Ectodermal cell (in vitro differentiated cells): ENCODE measurements at regions not wholly inside any gene's neighbourhood (a gene's known extent, or its start where the extent isn't known, plus 50 kb on each side); places are given as distances from the start of the nearest gene placed in this dataset.

Experiments
- H3K27ac ChIP-seq: 2 replicates; pipeline ENCODE4 v1.7.0; 2013; ENCODE audit warnings: mild to moderate bottlenecking, low read depth, low read length; ENCODE audit not compliant: insufficient read depth, poor library complexity, severe bottlenecking
- H3K27me3 ChIP-seq: 2 replicates; pipeline ENCODE4 v1.7.0; 2013; ENCODE audit warnings: mild to moderate bottlenecking, low read length; ENCODE audit not compliant: insufficient read depth, control insufficient read depth, poor library complexity, severe bottlenecking
- H3K36me3 ChIP-seq: one replicate; pipeline ENCODE4 v1.7.0; 2013; ENCODE audit warnings: low read length; ENCODE audit not compliant: control insufficient read depth, insufficient read depth
- H3K4me1 ChIP-seq: one replicate; pipeline ENCODE4 v1.7.0; 2013; ENCODE audit warnings: low read length; ENCODE audit not compliant: control insufficient read depth, insufficient read depth
- H3K4me3 ChIP-seq: 2 replicates; pipeline ENCODE4 v1.7.0; 2013; ENCODE audit warnings: low read depth, low read length, control low read depth; ENCODE audit not compliant: insufficient read depth
- H3K9me3 ChIP-seq: 2 replicates; pipeline ENCODE4 v1.7.0; 2013; ENCODE audit warnings: mild to moderate bottlenecking, low read length, moderate library complexity; ENCODE audit not compliant: control insufficient read depth
- WGBS, 2 experiments: methylation state at CpG; one replicate each; pipeline ENCODE4 v1.1.7; 2013; ENCODE audit warnings: missing lambda C conversion rate in 2 of 2; 5-methylcytosine and 5-hydroxymethylcytosine counted together

DNA sequence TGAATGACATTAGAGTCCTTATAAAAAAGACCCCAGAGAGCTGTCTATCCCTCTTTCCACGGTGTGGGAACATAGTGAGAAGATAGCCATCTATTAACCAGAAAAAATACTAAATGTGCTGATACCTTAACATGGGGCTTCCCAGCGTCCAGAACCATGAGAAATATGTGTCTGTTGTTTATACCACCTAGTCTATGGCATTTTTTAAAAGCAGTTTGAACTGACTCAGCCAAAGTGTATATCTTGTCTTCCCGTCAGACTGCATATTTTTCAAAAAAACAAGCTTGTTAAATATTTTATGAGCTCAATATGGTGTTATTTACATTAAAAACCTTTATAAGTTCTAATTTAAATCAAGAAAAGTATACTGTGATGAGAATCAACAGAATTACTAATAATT lies 255.3 kb downstream of the HGF start:
- Histone ChIP-seq H3K27me3 (no peaks in the 10 kb centered on the region), H3K9me3 (no peaks in the 10 kb centered on the region), H3K4me3 (no peak overlapping the region), H3K4me1 (no peaks in the 10 kb centered on the region), H3K27ac (no peak overlapping the region), H3K36me3 (no peaks in the 10 kb centered on the region)
- 89 to 100% methylated on average over 1 to 3 of the region's 3 CpGs for WGBS, 2 experiments

DNA sequence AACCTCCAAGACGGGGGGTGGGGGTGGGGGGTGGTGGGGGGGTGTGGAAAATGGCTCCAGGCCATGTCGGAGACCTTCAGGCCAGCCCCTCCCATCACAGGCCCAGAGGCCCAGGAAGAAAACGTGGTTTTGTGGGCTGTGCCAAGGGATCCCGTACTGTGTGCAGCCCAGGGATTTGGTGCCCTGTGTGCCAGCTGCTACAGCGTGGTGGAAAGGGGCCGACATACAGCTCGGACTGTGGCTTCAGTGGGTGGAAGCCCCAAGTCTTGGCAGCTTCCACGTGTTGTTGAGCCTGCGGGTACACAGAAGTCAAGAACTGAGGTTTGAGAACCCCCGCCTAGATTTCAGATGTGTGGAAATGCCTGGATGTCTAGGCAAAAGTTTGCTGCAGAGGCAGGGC lies 259.7 kb downstream of the HGF start:
- WGBS, 2 experiments, result 93 to 96% methylated on average over 9 of the region's 10 CpGs
- Histone ChIP-seq H3K4me1 (no peaks in the 10 kb centered on the region), H3K27ac (no peak overlapping the region), H3K27me3 (no peaks in the 10 kb centered on the region), H3K36me3 (no peaks in the 10 kb centered on the region), H3K9me3 (no peaks in the 10 kb centered on the region), H3K4me3 (no peak overlapping the region)

DNA sequence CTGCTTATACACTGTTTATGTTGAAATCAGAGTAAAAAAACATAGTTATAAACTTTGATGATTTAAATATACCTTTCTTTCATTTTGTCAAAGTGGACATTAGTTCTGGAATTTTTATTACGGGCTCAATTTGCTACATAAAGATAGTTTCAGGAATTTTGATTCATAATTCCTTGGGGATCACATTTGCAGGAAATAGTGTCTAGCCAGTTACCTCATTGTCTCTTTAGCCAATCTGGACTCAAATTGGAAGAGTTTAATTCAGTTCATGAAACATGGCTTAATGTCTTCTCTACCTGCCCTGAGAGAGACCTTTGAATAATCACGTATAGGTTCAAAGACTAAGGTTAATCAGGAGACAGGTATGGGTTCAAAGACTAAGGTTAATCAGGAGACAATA lies 262.6 kb downstream of the HGF start:
- WGBS, 2 experiments, result 96 to 100% methylated on average over 2 of the region's 2 CpGs
- Histone ChIP-seq H3K4me3 (no peak overlapping the region), H3K27me3 (no peaks in the 10 kb centered on the region), H3K36me3 (no peaks in the 10 kb centered on the region), H3K4me1 (no peaks in the 10 kb centered on the region), H3K27ac (no peak overlapping the region), H3K9me3 (no peaks in the 10 kb centered on the region)

DNA sequence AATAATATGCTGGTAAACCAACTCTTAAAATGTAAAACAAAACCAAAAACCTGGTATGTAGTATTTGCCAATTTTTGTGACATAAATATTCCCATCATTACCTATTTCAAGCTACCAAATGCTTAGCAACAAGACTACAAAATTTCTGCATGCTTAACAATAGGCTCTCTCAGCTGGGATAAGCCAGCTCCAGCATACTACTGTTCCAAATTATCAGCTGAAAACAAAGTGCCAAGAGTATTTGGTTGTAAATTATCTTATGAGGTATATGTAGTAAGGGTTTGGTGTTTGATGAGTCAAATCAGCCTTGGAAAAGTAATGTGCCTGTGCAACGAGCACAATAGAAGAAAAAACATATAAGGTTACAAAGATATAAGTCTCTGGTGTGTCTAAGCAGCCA lies 263.2 kb downstream of the HGF start:
- 100% methylated on average over 1 of the region's 1 CpG; no CpG with 5 or more reads in 1 of the 2 experiments for WGBS, 2 experiments
- no peaks in the 10 kb centered on the region for H3K27me3 ChIP-seq
- H3K27ac ChIP-seq, result no peak overlapping the region
- no peaks in the 10 kb centered on the region for H3K4me1 ChIP-seq
- no peak overlapping the region for H3K4me3 ChIP-seq
- H3K9me3 ChIP-seq, result no peaks in the 10 kb centered on the region
- no peaks in the 10 kb centered on the region for H3K36me3 ChIP-seq

DNA sequence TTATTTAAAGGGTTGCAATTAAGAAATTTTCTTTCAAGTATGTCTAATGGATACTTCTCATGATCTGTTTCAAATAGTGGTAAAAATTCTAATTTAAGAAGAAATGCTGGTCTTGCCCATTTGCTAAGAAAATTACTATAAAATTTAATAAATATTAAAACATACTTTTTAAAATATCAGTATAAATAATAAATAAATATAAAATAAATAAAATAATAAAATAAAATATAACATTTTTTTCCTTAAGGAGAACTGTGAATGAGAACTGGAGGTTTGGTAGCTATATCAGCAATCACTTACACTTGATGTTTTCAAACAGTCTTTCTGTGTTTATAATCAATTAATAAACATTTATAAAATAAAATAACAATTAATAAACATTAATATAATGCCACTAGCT lies 266.1 kb downstream of the HGF start:
- Histone ChIP-seq H3K27me3 (no peaks in the 10 kb centered on the region), H3K4me3 (no peak overlapping the region), H3K27ac (no peak overlapping the region), H3K36me3 (no peaks in the 10 kb centered on the region), H3K4me1 (no peaks in the 10 kb centered on the region), H3K9me3 (no peaks in the 10 kb centered on the region)

DNA sequence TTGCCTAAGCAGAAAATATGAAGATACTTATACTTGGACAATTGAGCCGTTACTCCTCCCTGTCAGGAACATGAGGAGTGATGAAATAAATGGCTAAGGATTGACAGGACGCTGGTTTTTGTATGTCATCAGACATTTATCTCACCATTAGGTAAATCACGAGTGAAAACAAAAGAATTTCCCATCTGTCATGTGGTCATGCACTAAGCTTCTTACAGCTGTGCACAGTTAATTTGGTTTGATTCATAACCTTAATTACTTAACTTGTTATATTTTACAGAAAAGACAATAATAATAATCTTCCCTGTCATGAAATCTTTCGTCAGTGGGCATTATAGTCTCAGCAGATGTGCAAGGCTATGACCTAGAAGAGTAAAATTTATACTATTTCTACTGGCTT lies 266.5 kb downstream of the HGF start:
- Histone ChIP-seq H3K4me1 (no peaks in the 10 kb centered on the region), H3K36me3 (no peaks in the 10 kb centered on the region), H3K27me3 (no peaks in the 10 kb centered on the region), H3K9me3 (no peaks in the 10 kb centered on the region), H3K27ac (no peak overlapping the region), H3K4me3 (no peak overlapping the region)
- 97% methylated on average over 3 to 4 of the region's 4 CpGs for WGBS, 2 experiments

DNA sequence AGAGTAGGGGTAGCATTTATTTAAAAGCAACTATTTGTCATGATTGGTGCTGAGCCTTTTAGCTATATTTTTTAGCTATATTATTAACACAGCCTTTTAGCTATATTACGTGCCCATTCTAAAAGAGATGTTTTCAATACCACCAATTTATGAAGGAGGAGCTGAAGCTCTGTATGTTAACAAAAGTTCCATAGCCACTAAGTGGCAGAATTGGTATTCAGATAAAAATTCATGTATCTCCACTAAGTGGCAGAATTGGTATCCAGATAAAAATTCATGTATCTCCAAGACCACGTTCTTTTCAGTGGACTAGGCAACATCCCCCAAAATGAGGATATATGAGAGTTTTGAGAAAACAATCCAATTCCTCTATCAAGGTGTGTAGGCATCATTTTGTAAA lies 268.6 kb downstream of the HGF start:
- H3K4me1 ChIP-seq, result no peaks in the 10 kb centered on the region
- 75% methylated on average over 2 of the region's 2 CpGs; no CpG with 5 or more reads in 1 of the 2 experiments for WGBS, 2 experiments
- no peak overlapping the region for H3K4me3 ChIP-seq
- no peaks in the 10 kb centered on the region for H3K36me3 ChIP-seq
- H3K9me3 ChIP-seq, result no peaks in the 10 kb centered on the region
- H3K27ac ChIP-seq, result no peak overlapping the region
- H3K27me3 ChIP-seq, result no peaks in the 10 kb centered on the region

DNA sequence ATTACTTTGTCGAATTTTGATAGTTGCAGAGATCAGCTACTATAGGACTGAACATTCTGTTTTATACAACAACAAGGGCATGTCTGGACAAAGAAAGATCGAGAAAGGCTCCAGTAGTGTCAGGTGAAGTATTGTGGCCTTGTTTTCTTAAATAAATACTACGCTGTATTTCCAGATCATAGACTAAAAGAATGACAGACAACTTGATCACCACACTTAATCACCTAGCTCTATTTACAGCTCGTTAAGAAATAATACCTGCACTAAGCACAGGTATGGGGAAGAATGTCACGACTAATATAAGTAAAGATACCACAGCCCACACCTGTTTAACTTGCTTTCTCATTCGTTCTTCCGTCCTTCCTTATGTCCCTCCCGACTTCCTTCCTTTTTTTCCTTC lies 269.2 kb downstream of the HGF start:
- H3K36me3 ChIP-seq, result no peaks in the 10 kb centered on the region
- H3K4me3 ChIP-seq, result no peak overlapping the region
- no peak overlapping the region for H3K27ac ChIP-seq
- 90 to 93% methylated on average over 7 to 8 of the region's 8 CpGs for WGBS, 2 experiments
- no peaks in the 10 kb centered on the region for H3K4me1 ChIP-seq
- no peaks in the 10 kb centered on the region for H3K9me3 ChIP-seq
- H3K27me3 ChIP-seq, result no peaks in the 10 kb centered on the region

DNA sequence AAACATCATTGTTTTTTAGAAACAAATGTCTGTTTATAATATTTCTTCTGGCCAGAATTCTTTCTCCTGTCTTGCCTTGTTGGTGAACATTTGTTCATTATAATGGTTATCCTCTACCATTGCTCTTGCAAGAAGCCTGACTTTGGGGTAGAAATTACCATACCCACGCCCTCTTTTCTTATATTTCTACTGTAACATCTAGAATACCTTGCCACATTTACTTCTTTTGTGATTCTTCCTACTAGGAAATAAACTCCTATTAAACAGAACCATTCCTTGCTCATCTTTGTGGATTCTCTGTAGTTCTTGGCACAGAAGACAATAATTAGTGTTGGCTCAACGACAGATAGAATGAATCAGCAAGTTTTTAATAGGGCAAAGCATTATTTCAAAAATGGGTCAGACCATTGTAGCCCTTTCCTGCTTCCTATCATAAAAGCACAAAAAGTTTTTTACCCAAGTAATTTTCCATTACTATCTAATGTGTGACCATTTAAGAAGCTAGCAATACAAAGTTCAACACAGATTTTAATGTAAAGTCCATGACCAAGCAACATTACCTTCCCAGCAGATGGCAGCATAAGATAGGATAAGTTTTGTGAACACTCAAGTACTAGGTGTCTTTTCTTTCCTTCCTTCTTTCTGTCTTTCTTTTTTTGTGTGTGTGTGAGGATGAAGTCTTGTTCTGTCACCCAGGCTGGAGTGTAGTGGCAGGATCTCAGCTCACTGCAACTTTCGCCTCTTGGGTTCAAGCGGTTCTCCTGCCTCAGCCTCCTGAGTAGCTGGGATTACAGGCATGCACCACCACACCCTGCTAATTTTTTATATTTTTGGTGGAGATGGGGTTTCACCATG lies 270.4 kb downstream of the HGF start:
- no peak overlapping the region for H3K4me3 ChIP-seq
- no peak overlapping the region for H3K27ac ChIP-seq
- 81 to 87% methylated on average over 4 of the region's 4 CpGs for WGBS, 2 experiments

DNA sequence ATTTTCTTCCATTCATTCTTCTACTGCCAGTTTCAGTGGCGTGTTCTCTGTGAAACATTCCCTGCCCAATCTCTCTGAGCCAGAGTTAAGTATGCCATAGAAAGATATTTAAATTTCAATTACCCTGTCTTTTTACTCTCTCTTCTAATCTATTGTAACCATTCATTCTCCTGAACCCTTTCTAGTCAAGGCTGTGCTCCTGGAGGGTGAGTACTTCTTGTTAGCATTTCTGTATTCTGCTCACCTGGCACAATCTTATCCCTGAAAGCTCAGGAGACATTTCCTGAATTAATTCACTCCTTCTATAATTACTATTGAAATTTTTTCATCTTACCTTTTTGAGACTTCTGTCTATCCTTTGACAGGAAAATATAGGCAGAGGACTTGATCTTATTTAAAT lies 271.7 kb downstream of the HGF start:
- no peak overlapping the region for H3K4me3 ChIP-seq
- H3K4me1 ChIP-seq, result no peaks in the 10 kb centered on the region
- no peaks in the 10 kb centered on the region for H3K9me3 ChIP-seq
- 71 to 100% methylated on average over 1 of the region's 1 CpG for WGBS, 2 experiments
- no peaks in the 10 kb centered on the region for H3K36me3 ChIP-seq
- H3K27me3 ChIP-seq, result no peaks in the 10 kb centered on the region
- H3K27ac ChIP-seq, result no peak overlapping the region

More for the DNA sequence above, 270.4 kb downstream of the HGF start:
- Histone ChIP-seq H3K9me3 (no peaks in the 10 kb centered on the region), H3K4me1 (no peaks in the 10 kb centered on the region), H3K27me3 (no peaks in the 10 kb centered on the region), H3K36me3 (no peaks in the 10 kb centered on the region)
